ENCODE measurements at regions not wholly inside any gene's neighbourhood (a gene's known extent, or its start where the extent isn't known, plus 50 kb on each side); places are given as distances from the start of the nearest gene placed in this dataset.
"Not testable (repeated sequence)": the region's sequence is repeated elsewhere in the genome, so short reads cannot be mapped to it uniquely, and the experiment has no call there.

GRCh38 chr14:105642486-105642885 is 116.1 kb downstream of the TMEM121 start:
- H3K27ac ChIP-seq (ENCODE audit: low read depth in 1 of 2, low read length in 2 of 2); H3K9me3 ChIP-seq (ENCODE audit: control insufficient read depth in 4 of 4, low read length in 3 of 4); H3K27me3 ChIP-seq (ENCODE audit: control insufficient read depth in 4 of 4, insufficient read depth in 4 of 4, low read length in 3 of 4); H3K4me3 ChIP-seq (ENCODE audit: low read depth in 1 of 3, low read length in 3 of 3); H3K36me3 ChIP-seq (ENCODE audit: control insufficient read depth in 4 of 4, insufficient read depth in 3 of 4, low read depth in 1 of 4, low read length in 3 of 4); DNase-seq (ENCODE audit: low spot score); H3K9ac ChIP-seq (ENCODE audit: low read depth in 1 of 2, low read length in 2 of 2): not testable (repeated sequence)
- 96% methylated on average over 10 of the region's 19 CpGs for WGBS
- peaks cover 7 to 30% (median 22%) of the 10 kb centered on the region in 4 donors for H3K4me1 ChIP-seq (ENCODE audit: control insufficient read depth in 4 of 4, insufficient read depth in 4 of 4, low read length in 3 of 4)

GRCh38 chr14:105643406-105644052 is 117.1 kb downstream of the TMEM121 start:
- not testable (repeated sequence) for DNase-seq (ENCODE audit: low spot score); H3K9me3 ChIP-seq (ENCODE audit: control insufficient read depth in 4 of 4, low read length in 3 of 4); H3K27ac ChIP-seq (ENCODE audit: low read depth in 1 of 2, low read length in 2 of 2); H3K9ac ChIP-seq (ENCODE audit: low read depth in 1 of 2, low read length in 2 of 2); H3K36me3 ChIP-seq (ENCODE audit: control insufficient read depth in 4 of 4, insufficient read depth in 3 of 4, low read depth in 1 of 4, low read length in 3 of 4); H3K27me3 ChIP-seq (ENCODE audit: control insufficient read depth in 4 of 4, insufficient read depth in 4 of 4, low read length in 3 of 4); H3K4me3 ChIP-seq (ENCODE audit: low read depth in 1 of 3, low read length in 3 of 3)
- WGBS, result 85% methylated on average over 29 of the region's 30 CpGs
- peaks cover 7 to 37% (median 26%) of the 10 kb centered on the region in 4 donors for H3K4me1 ChIP-seq (ENCODE audit: control insufficient read depth in 4 of 4, insufficient read depth in 4 of 4, low read length in 3 of 4)

GRCh38 chr14:105644053-105644435 is 117.7 kb downstream of the TMEM121 start:
- H3K9ac ChIP-seq (ENCODE audit: low read depth in 1 of 2, low read length in 2 of 2); H3K9me3 ChIP-seq (ENCODE audit: control insufficient read depth in 4 of 4, low read length in 3 of 4); H3K27me3 ChIP-seq (ENCODE audit: control insufficient read depth in 4 of 4, insufficient read depth in 4 of 4, low read length in 3 of 4); H3K36me3 ChIP-seq (ENCODE audit: control insufficient read depth in 4 of 4, insufficient read depth in 3 of 4, low read depth in 1 of 4, low read length in 3 of 4); DNase-seq (ENCODE audit: low spot score); H3K27ac ChIP-seq (ENCODE audit: low read depth in 1 of 2, low read length in 2 of 2); H3K4me3 ChIP-seq (ENCODE audit: low read depth in 1 of 3, low read length in 3 of 3): not testable (repeated sequence)
- 77% methylated on average over 11 of the region's 11 CpGs for whole genome bisulfite sequencing
- peaks cover 7 to 42% (median 27%) of the 10 kb centered on the region in 4 donors for H3K4me1 ChIP-seq (ENCODE audit: control insufficient read depth in 4 of 4, insufficient read depth in 4 of 4, low read length in 3 of 4)

GRCh38 chr14:105644457-105644856 is 118.1 kb downstream of the TMEM121 start:
- not testable (repeated sequence) for H3K27me3 ChIP-seq (ENCODE audit: control insufficient read depth in 4 of 4, insufficient read depth in 4 of 4, low read length in 3 of 4); H3K36me3 ChIP-seq (ENCODE audit: control insufficient read depth in 4 of 4, insufficient read depth in 3 of 4, low read depth in 1 of 4, low read length in 3 of 4); H3K27ac ChIP-seq (ENCODE audit: low read depth in 1 of 2, low read length in 2 of 2); H3K9me3 ChIP-seq (ENCODE audit: control insufficient read depth in 4 of 4, low read length in 3 of 4); H3K9ac ChIP-seq (ENCODE audit: low read depth in 1 of 2, low read length in 2 of 2); DNase-seq (ENCODE audit: low spot score); H3K4me3 ChIP-seq (ENCODE audit: low read depth in 1 of 3, low read length in 3 of 3)
- 58% methylated on average over 18 of the region's 19 CpGs for WGBS
- peaks cover 7 to 42% (median 27%) of the 10 kb centered on the region in 4 donors for H3K4me1 ChIP-seq (ENCODE audit: control insufficient read depth in 4 of 4, insufficient read depth in 4 of 4, low read length in 3 of 4)

- not testable (repeated sequence) for DNase-seq (ENCODE audit: low spot score)
Measured at GRCh38 chr14:105644891-105645290, 118.5 kb downstream of the TMEM121 start.

GRCh38 chr14:105645389-105645788 is 119.0 kb downstream of the TMEM121 start:
- H3K27ac ChIP-seq (ENCODE audit: low read depth in 1 of 2, low read length in 2 of 2); H3K9me3 ChIP-seq (ENCODE audit: control insufficient read depth in 4 of 4, low read length in 3 of 4); H3K27me3 ChIP-seq (ENCODE audit: control insufficient read depth in 4 of 4, insufficient read depth in 4 of 4, low read length in 3 of 4); H3K36me3 ChIP-seq (ENCODE audit: control insufficient read depth in 4 of 4, insufficient read depth in 3 of 4, low read depth in 1 of 4, low read length in 3 of 4); DNase-seq (ENCODE audit: low spot score); H3K9ac ChIP-seq (ENCODE audit: low read depth in 1 of 2, low read length in 2 of 2); H3K4me3 ChIP-seq (ENCODE audit: low read depth in 1 of 3, low read length in 3 of 3): not testable (repeated sequence)
- peaks cover 7 to 40% (median 26%) of the 10 kb centered on the region in 4 donors for H3K4me1 ChIP-seq (ENCODE audit: control insufficient read depth in 4 of 4, insufficient read depth in 4 of 4, low read length in 3 of 4)
- no CpG with 5 or more reads among the region's 6 CpGs for WGBS

More at GRCh38 chr14:105644891-105645290, 118.5 kb downstream of the TMEM121 start:
- not testable (repeated sequence) for H3K4me3 ChIP-seq (ENCODE audit: low read depth in 1 of 3, low read length in 3 of 3); H3K27ac ChIP-seq (ENCODE audit: low read depth in 1 of 2, low read length in 2 of 2); H3K9ac ChIP-seq (ENCODE audit: low read depth in 1 of 2, low read length in 2 of 2); H3K36me3 ChIP-seq (ENCODE audit: control insufficient read depth in 4 of 4, insufficient read depth in 3 of 4, low read depth in 1 of 4, low read length in 3 of 4); H3K9me3 ChIP-seq (ENCODE audit: control insufficient read depth in 4 of 4, low read length in 3 of 4); H3K27me3 ChIP-seq (ENCODE audit: control insufficient read depth in 4 of 4, insufficient read depth in 4 of 4, low read length in 3 of 4)
- H3K4me1 ChIP-seq (ENCODE audit: control insufficient read depth in 4 of 4, insufficient read depth in 4 of 4, low read length in 3 of 4), result peaks cover 7 to 42% (median 27%) of the 10 kb centered on the region in 4 donors
- 51% methylated on average over 11 of the region's 14 CpGs for WGBS
